Epidermal melanocyte (primary cell): ENCODE measurements at regions not wholly inside any gene's neighbourhood (a gene's known extent, or its start where the extent isn't known, plus 50 kb on each side); places are given as distances from the start of the nearest gene placed in this dataset.

ENCODE experiments used
- DNase-seq: peaks from one replicate; pipeline ENCODE4 v3.0.0; 2011; ENCODE audit warnings: low spot score; ENCODE audit not compliant: insufficient read length

GRCh38 chr19:27679905-27680304, 1533.0 kb downstream of the UQCRFS1 start:
- no peak for DNase-seq

GRCh38 chr19:27679399-27679798, 1533.6 kb downstream of the UQCRFS1 start:
- DNase-seq = no peak

GRCh38 chr19:27676877-27677276, 1536.1 kb downstream of the UQCRFS1 start:
- DNase-seq = no peak

- DNase-seq = no peak
Observed at GRCh38 chr19:27676334-27676733, 1536.6 kb downstream of the UQCRFS1 start.

GRCh38 chr19:27675771-27676170, 1537.2 kb downstream of the UQCRFS1 start:
- no peak for DNase-seq

- no peak for DNase-seq
Observed at GRCh38 chr19:27674701-27675100, 1538.2 kb downstream of the UQCRFS1 start.

- DNase-seq = no peak
Observed at GRCh38 chr19:27673986-27674385, 1539.0 kb downstream of the UQCRFS1 start.

GRCh38 chr19:27672309-27673047, 1540.5 kb downstream of the UQCRFS1 start:
- DNase-seq = no peak

- no peak for DNase-seq
Observed at GRCh38 chr19:27671876-27672275, 1541.1 kb downstream of the UQCRFS1 start.

- no peak for DNase-seq
Observed at GRCh38 chr19:27660428-27660827, 1552.5 kb downstream of the UQCRFS1 start.

- no peak for DNase-seq
Observed at GRCh38 chr19:27657271-27658051, 1555.5 kb downstream of the UQCRFS1 start.

GRCh38 chr19:27654266-27654990, 1558.5 kb downstream of the UQCRFS1 start:
- DNase-seq = no peak

GRCh38 chr19:27652796-27653195, 1560.2 kb downstream of the UQCRFS1 start:
- DNase-seq = no peak

- DNase-seq = no peak
Observed at GRCh38 chr19:27652281-27652680, 1560.7 kb downstream of the UQCRFS1 start.

GRCh38 chr19:27647423-27647822, 1565.5 kb downstream of the UQCRFS1 start:
- DNase-seq = no peak

- no peak for DNase-seq
Observed at GRCh38 chr19:27635401-27635800, 1577.5 kb downstream of the UQCRFS1 start.

GRCh38 chr19:27618006-27618405, 1594.9 kb downstream of the UQCRFS1 start:
- DNase-seq = no peak

GRCh38 chr19:27580906-27581305, 1632.0 kb downstream of the UQCRFS1 start:
- DNase-seq = no peak
